NT2/D1 (cell line): ENCODE measurements at regions not wholly inside any gene's neighbourhood (a gene's known extent, or its start where the extent isn't known, plus 50 kb on each side); places are given as distances from the start of the nearest gene placed in this dataset.

Experiments used
- SUZ12 ChIP-seq: IDR thresholded peaks from 2 replicates; pipeline ENCODE4 v1.6.1; 2011; ENCODE audit not compliant: insufficient read length, insufficient read depth; ENCODE audit errors: extremely low read depth
- YY1 ChIP-seq: IDR thresholded peaks from 2 replicates; pipeline ENCODE4 v1.6.1; 2011; ENCODE audit not compliant: insufficient read length, insufficient read depth
- ZNF274 ChIP-seq: IDR thresholded peaks from 2 replicates; pipeline ENCODE4 v1.6.1; 2011; ENCODE audit warnings: mild to moderate bottlenecking, low read depth, low read length

- TF ChIP-seq YY1 (no peak), ZNF274 (no peak), SUZ12 (no peak)
Observed at GRCh38 chr3:177371888-177372287, 174.6 kb upstream of the TBL1XR1 start.
